Left ventricle myocardium inferior (tissue), 1 donor: ENCODE measurements at regions not wholly inside any gene's neighbourhood (a gene's known extent, or its start where the extent isn't known, plus 50 kb on each side); places are given as distances from the start of the nearest gene placed in this dataset.

Source experiments
- DNase-seq: peaks from one replicate; pipeline ENCODE4 v3.0.0-alpha.2; 2020
- H3K27ac ChIP-seq: fragments of 200-600 bp; replicated peaks from 2 replicates; pipeline ENCODE4 v1.8.0; 2021
- H3K27me3 ChIP-seq: fragments of 200-600 bp; 2 replicates; pipeline ENCODE4 v1.8.0; 2021; ENCODE audit warnings: low read depth
- H3K36me3 ChIP-seq: fragments of 200-600 bp; 2 replicates; pipeline ENCODE4 v1.8.0; 2021
- H3K4me1 ChIP-seq: fragments of 200-600 bp; 2 replicates; pipeline ENCODE4 v1.8.0; 2021
- H3K4me3 ChIP-seq: fragments of 200-600 bp; 2 replicates; pipeline ENCODE4 v1.8.0; 2021; ENCODE audit warnings: mild to moderate bottlenecking, moderate library complexity
- H3K9me3 ChIP-seq: fragments of 200-600 bp; replicated peaks from 2 replicates; pipeline ENCODE4 v1.8.0; 2021
- CTCF ChIP-seq: fragments of 200-600 bp; IDR thresholded peaks from 2 replicates; pipeline ENCODE4 v1.8.0; 2021; ENCODE audit warnings: antibody characterized with exemption, mild to moderate bottlenecking, borderline replicate concordance
- intact Hi-C: fragments of 100-400 bp; cut with micrococcal nuclease; formaldehyde crosslinking; loops from one replicate; pipeline ENCODE4 v1.11.0; 2022
- donor health status: DM: no; HTN: yes; CAD: no; lungs with severe emphysema.

GRCh38 chr2:164012581-164012980 lies 276.8 kb upstream of the FIGN start:
- intact Hi-C loops, result no loop called here
- Histone ChIP-seq H3K4me1 (no peaks in the 10 kb centered on the region), H3K36me3 (no peaks in the 10 kb centered on the region), H3K27me3 (no peaks in the 10 kb centered on the region), H3K4me3 (no peak overlapping the region), H3K27ac (no peak overlapping the region), H3K9me3 (no peaks in the 10 kb centered on the region)
- no peak for TF ChIP-seq CTCF
- no peak for DNase-seq

- H3K4me1 ChIP-seq, result no peaks in the 10 kb centered on the region
- intact Hi-C loops, result no loop called here
- H3K4me3 ChIP-seq, result no peak overlapping the region
- no peaks in the 10 kb centered on the region for H3K27me3 ChIP-seq
- no peaks in the 10 kb centered on the region for H3K9me3 ChIP-seq
- no peak overlapping the region for H3K27ac ChIP-seq
- no peaks in the 10 kb centered on the region for H3K36me3 ChIP-seq
- no peak for TF ChIP-seq CTCF
- DNase-seq, result no peak
Measured at GRCh38 chr2:164009756-164010337, 274.0 kb upstream of the FIGN start.

GRCh38 chr2:164008752-164009151 lies 272.9 kb upstream of the FIGN start:
- no peak overlapping the region for H3K27ac ChIP-seq
- TF ChIP-seq CTCF, result no peak
- intact Hi-C loops, result no loop called here
- no peaks in the 10 kb centered on the region for H3K27me3 ChIP-seq
- no peaks in the 10 kb centered on the region for H3K9me3 ChIP-seq
- H3K4me1 ChIP-seq, result no peaks in the 10 kb centered on the region
- no peak overlapping the region for H3K4me3 ChIP-seq
- no peak for DNase-seq
- no peaks in the 10 kb centered on the region for H3K36me3 ChIP-seq

GRCh38 chr2:164006704-164007103 lies 270.9 kb upstream of the FIGN start:
- no peak overlapping the region for H3K27ac ChIP-seq
- intact Hi-C loops, result no loop called here
- DNase-seq, result no peak
- H3K4me1 ChIP-seq, result no peaks in the 10 kb centered on the region
- no peaks in the 10 kb centered on the region for H3K27me3 ChIP-seq
- no peaks in the 10 kb centered on the region for H3K36me3 ChIP-seq
- no peak overlapping the region for H3K4me3 ChIP-seq
- TF ChIP-seq CTCF, result no peak
- H3K9me3 ChIP-seq, result no peaks in the 10 kb centered on the region

GRCh38 chr2:164000176-164000575 lies 264.4 kb upstream of the FIGN start:
- no peaks in the 10 kb centered on the region for H3K9me3 ChIP-seq
- H3K27me3 ChIP-seq, result no peaks in the 10 kb centered on the region
- no peak overlapping the region for H3K27ac ChIP-seq
- no peak overlapping the region for H3K4me3 ChIP-seq
- no peak for TF ChIP-seq CTCF
- intact Hi-C loops, result no loop called here
- no peaks in the 10 kb centered on the region for H3K4me1 ChIP-seq
- no peaks in the 10 kb centered on the region for H3K36me3 ChIP-seq
- no peak for DNase-seq
